RWPE2 (cell line): ENCODE measurements at regions not wholly inside any gene's neighbourhood (a gene's known extent, or its start where the extent isn't known, plus 50 kb on each side); places are given as distances from the start of the nearest gene placed in this dataset.
"Not testable (repeated sequence)": the region's sequence is repeated elsewhere in the genome, so short reads cannot be mapped to it uniquely, and the experiment has no call there.

Experiments used
- ATAC-seq: fragments of 200-7000 bp; cut with Tn5 transposase; 3 replicates; pipeline ENCODE4 v1.9.1; 2021; ENCODE audit warnings: low read depth
- DNase-seq: peaks from one replicate; pipeline ENCODE4 v3.0.0-alpha.2; 2020; ENCODE audit warnings: low spot score
- H3K27ac ChIP-seq: fragments of 450-650 bp; 2 replicates; pipeline ENCODE4 v1.5.1; 2017; ENCODE audit warnings: mild to moderate bottlenecking; ENCODE audit not compliant: poor library complexity, severe bottlenecking
- H3K27me3 ChIP-seq: fragments of 250-450 bp; sonication (Bioruptor Pico); 2 replicates; pipeline ENCODE4 v1.5.1; 2021; ENCODE audit warnings: mild to moderate bottlenecking, moderate library complexity; ENCODE audit not compliant: insufficient read depth, poor library complexity, severe bottlenecking
- H3K36me3 ChIP-seq: fragments of 250-450 bp; sonication (Bioruptor Pico); 2 replicates; pipeline ENCODE4 v1.5.1; 2020; ENCODE audit warnings: low read depth, mild to moderate bottlenecking, moderate library complexity
- H3K4me1 ChIP-seq: fragments of 250-450 bp; sonication (Bioruptor Pico); 2 replicates; pipeline ENCODE4 v1.5.1; 2021; ENCODE audit warnings: mild to moderate bottlenecking, moderate library complexity; ENCODE audit not compliant: insufficient read depth, poor library complexity, severe bottlenecking
- H3K4me3 ChIP-seq: fragments of 250-450 bp; sonication (Bioruptor Pico); 2 replicates; pipeline ENCODE4 v1.5.1; 2021; ENCODE audit warnings: mild to moderate bottlenecking, moderate library complexity; ENCODE audit not compliant: severe bottlenecking
- H3K9me3 ChIP-seq: fragments of 250-450 bp; sonication (Bioruptor Pico); 2 replicates; pipeline ENCODE4 v1.5.1; 2021; ENCODE audit warnings: mild to moderate bottlenecking, moderate library complexity; ENCODE audit not compliant: severe bottlenecking
- CTCF ChIP-seq: fragments of 450-650 bp; IDR thresholded peaks from one replicate; pipeline ENCODE4 v1.5.1; 2017; ENCODE audit warnings: mild to moderate bottlenecking, moderate library complexity; ENCODE audit not compliant: poor library complexity, severe bottlenecking

- TF ChIP-seq CTCF = no peak
- Histone ChIP-seq H3K9me3 (no peaks in the 10 kb centered on the region), H3K36me3 (no peaks in the 10 kb centered on the region), H3K4me3 (no peak overlapping the region), H3K27ac (no peak overlapping the region), H3K4me1 (no peaks in the 10 kb centered on the region), H3K27me3 (no peaks in the 10 kb centered on the region)
- no peak for ATAC-seq
- DNase-seq = no peak
Measured at GRCh38 chr21:28167366-28167765, 825.3 kb downstream of the LTN1 start.

- not testable (repeated sequence) for H3K27me3 ChIP-seq, H3K4me3 ChIP-seq, H3K4me1 ChIP-seq, ATAC-seq, H3K9me3 ChIP-seq, DNase-seq, H3K36me3 ChIP-seq, H3K27ac ChIP-seq
Measured at GRCh38 chr21:28164519-28164918, 828.2 kb downstream of the LTN1 start.

- not testable (repeated sequence) for H3K27me3 ChIP-seq, H3K4me1 ChIP-seq, H3K4me3 ChIP-seq, ATAC-seq, H3K27ac ChIP-seq, H3K36me3 ChIP-seq, H3K9me3 ChIP-seq, DNase-seq
Measured at GRCh38 chr21:28162052-28162451, 830.6 kb downstream of the LTN1 start.

- TF ChIP-seq CTCF = no peak
- Histone ChIP-seq H3K4me3 (no peak overlapping the region), H3K27ac (no peak overlapping the region), H3K27me3 (no peaks in the 10 kb centered on the region), H3K36me3 (no peaks in the 10 kb centered on the region), H3K9me3 (no peaks in the 10 kb centered on the region), H3K4me1 (no peaks in the 10 kb centered on the region)
- DNase-seq (no peak), ATAC-seq (no peak)
Measured at GRCh38 chr21:28160378-28160777, 832.3 kb downstream of the LTN1 start.

- TF ChIP-seq CTCF = no peak
- no peak for ATAC-seq
Measured at GRCh38 chr21:28159396-28159795, 833.3 kb downstream of the LTN1 start.

GRCh38 chr21:28156590-28156989 lies 836.1 kb downstream of the LTN1 start:
- Histone ChIP-seq H3K27me3 (no peaks in the 10 kb centered on the region), H3K4me3 (no peak overlapping the region), H3K4me1 (no peaks in the 10 kb centered on the region), H3K9me3 (no peaks in the 10 kb centered on the region), H3K36me3 (no peaks in the 10 kb centered on the region), H3K27ac (no peak overlapping the region)
- ATAC-seq = no peak
- no peak for DNase-seq
- no peak for TF ChIP-seq CTCF

More at GRCh38 chr21:28159396-28159795, 833.3 kb downstream of the LTN1 start:
- H3K36me3 ChIP-seq = no peaks in the 10 kb centered on the region
- no peak for DNase-seq
- no peaks in the 10 kb centered on the region for H3K27me3 ChIP-seq
- no peaks in the 10 kb centered on the region for H3K4me1 ChIP-seq
- no peak overlapping the region for H3K4me3 ChIP-seq
- no peaks in the 10 kb centered on the region for H3K9me3 ChIP-seq
- no peak overlapping the region for H3K27ac ChIP-seq
